SH-SY5Y (cell line): ENCODE measurements at regions not wholly inside any gene's neighbourhood (a gene's known extent, or its start where the extent isn't known, plus 50 kb on each side); places are given as distances from the start of the nearest gene placed in this dataset.

Source experiments
- GATA2 ChIP-seq: IDR thresholded peaks from 2 replicates; pipeline ENCODE4 v1.6.1; 2011; ENCODE audit warnings: mild to moderate bottlenecking, low read depth, low read length
- GATA3 ChIP-seq: IDR thresholded peaks from 2 replicates; pipeline ENCODE4 v1.6.1; 2011; ENCODE audit warnings: low read depth, mild to moderate bottlenecking, low read length, moderate library complexity

DNA sequence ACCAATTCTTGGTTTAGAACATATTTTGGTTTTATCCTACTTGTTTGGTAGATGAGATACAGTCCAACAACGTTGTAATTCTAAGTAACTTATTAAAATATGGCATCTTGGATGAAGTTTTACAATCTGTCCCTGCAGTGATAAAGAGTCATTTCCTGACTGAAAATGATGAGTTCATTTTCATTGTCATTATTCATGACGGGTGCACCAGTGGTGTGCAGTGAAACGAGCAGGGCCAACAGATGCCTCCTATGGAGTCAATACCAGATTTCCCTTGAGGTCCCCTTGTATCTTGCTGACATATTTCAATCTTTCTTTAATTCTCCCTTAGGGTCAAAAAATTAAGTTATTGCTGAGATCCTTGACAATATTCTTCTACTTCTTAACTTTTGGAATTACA, 438.5 kb downstream of the LRIG3 start:
- TF ChIP-seq GATA2 (no peak), GATA3 (no peak)
